ENCODE measurements at regions not wholly inside any gene's neighbourhood (a gene's known extent, or its start where the extent isn't known, plus 50 kb on each side); places are given as distances from the start of the nearest gene placed in this dataset.

DNA sequence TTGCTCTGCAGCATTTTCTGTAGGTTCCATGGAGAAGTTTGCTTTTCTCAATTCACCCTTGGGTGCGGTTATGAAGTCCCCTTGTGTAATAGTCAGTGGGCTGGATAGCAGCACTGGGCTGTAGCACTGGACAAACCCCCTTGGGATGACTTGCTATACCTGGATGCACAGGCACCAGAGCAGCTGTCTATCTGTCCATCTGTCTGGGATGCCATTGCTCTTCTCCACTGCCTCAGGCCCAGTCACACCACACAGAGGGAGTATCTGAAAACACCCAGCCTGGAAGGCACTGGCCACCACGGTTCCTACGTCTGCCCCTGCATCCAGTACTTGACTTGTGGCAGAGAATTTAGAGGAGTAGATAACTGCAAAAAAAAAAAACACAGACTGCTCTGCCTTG lies 254.5 kb downstream of the TFCP2L1 start:
- H3K27ac ChIP-seq (ENCODE audit: insufficient read depth, low read depth, low read length) = no peak overlapping the region
- no peaks in the 10 kb centered on the region for H3K4me1 ChIP-seq (ENCODE audit: control insufficient read depth, extremely low read depth, insufficient read depth, low read length)
- H3K4me2 ChIP-seq (ENCODE audit: insufficient read depth, low read length) = no peak overlapping the region
- dilution Hi-C loops (cut with MboI; ENCODE audit: extremely low pct_ligation_motif_present, low sequenced_read_pairs) = no loop called here
- H3K4me3 ChIP-seq (replicated peaks in 1 of 3; ENCODE audit: insufficient read depth in 1 of 3, low read depth in 1 of 3, low read length in 3 of 3) = no peak overlapping the region
- H3K79me2 ChIP-seq (ENCODE audit: control insufficient read depth, insufficient read depth, low read length) = no peaks in the 10 kb centered on the region
- DNase-seq (ENCODE audit: low read depth, low spot score) (no peak), FAIRE-seq (no peak)
- H3K9me1 ChIP-seq (replicated peaks; ENCODE audit: control insufficient read depth, extremely low read depth, insufficient read depth, low read length) = no peaks in the 10 kb centered on the region
- H3K27me3 ChIP-seq (ENCODE audit: control insufficient read depth in 2 of 2, insufficient read depth in 2 of 2, low read length in 2 of 2) = peaks cover 2 to 15% of the 10 kb centered on the region in 2 experiments
- intact Hi-C loops (cut with micrococcal nuclease) = no loop called here
- TF ChIP-seq GATA2 (IDR thresholded peaks at IDR 0.05; ENCODE audit: insufficient read depth, insufficient read length, low read depth, low read length) = no peak
- no peak for TF ChIP-seq MYC (IDR thresholded peaks at IDR 0.05; ENCODE audit: low read depth, low read length)
- TF ChIP-seq EZH2 (IDR thresholded peaks at IDR 0.05; ENCODE audit: borderline replicate concordance, low read depth, low read length, severe bottlenecking) = no peak
- TF ChIP-seq JUN (IDR thresholded peaks at IDR 0.05; ENCODE audit: borderline replicate concordance, insufficient read depth, insufficient read length, low read depth) = no peak
- TF ChIP-seq, protein P1, sequence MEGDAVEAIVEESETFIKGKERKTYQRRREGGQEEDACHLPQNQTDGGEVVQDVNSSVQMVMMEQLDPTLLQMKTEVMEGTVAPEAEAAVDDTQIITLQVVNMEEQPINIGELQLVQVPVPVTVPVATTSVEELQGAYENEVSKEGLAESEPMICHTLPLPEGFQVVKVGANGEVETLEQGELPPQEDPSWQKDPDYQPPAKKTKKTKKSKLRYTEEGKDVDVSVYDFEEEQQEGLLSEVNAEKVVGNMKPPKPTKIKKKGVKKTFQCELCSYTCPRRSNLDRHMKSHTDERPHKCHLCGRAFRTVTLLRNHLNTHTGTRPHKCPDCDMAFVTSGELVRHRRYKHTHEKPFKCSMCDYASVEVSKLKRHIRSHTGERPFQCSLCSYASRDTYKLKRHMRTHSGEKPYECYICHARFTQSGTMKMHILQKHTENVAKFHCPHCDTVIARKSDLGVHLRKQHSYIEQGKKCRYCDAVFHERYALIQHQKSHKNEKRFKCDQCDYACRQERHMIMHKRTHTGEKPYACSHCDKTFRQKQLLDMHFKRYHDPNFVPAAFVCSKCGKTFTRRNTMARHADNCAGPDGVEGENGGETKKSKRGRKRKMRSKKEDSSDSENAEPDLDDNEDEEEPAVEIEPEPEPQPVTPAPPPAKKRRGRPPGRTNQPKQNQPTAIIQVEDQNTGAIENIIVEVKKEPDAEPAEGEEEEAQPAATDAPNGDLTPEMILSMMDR (IDR thresholded peaks at IDR 0.05; ENCODE audit: extremely low read depth in 1 of 2, insufficient read depth in 1 of 2, low read depth in 1 of 2, low read length in 2 of 2) = no peak
- H3K9ac ChIP-seq (replicated peaks; ENCODE audit: extremely low read depth, insufficient read depth, low read length) = no peak overlapping the region
- ChIA-PET CTCF (interaction anchor here (1.8 kb wide), 1 partner anchor 98 kb away, joined by 3 read pairs; no protein-coding TSS in a partner anchor), POLR2A (no interaction called here)
- BruUV-seq (replicated peaks) = no TSS peak
- H3K9me3 ChIP-seq (replicated peaks; ENCODE audit: control insufficient read depth, insufficient read depth, low read length) = no peaks in the 10 kb centered on the region
- no peak overlapping the region for H2AFZ ChIP-seq (ENCODE audit: low read depth, low read length)
- H3K36me3 ChIP-seq (ENCODE audit: control insufficient read depth in 2 of 2, extremely low read depth in 1 of 2, insufficient read depth in 2 of 2, low read length in 2 of 2) = no peaks in the 10 kb centered on the region
- H4K20me1 ChIP-seq (replicated peaks; ENCODE audit: control insufficient read depth, extremely low read depth, insufficient read depth, low read length) = no peaks in the 10 kb centered on the region
